22Rv1 (cell line): ENCODE measurements at regions not wholly inside any gene's neighbourhood (a gene's known extent, or its start where the extent isn't known, plus 50 kb on each side); places are given as distances from the start of the nearest gene placed in this dataset.

ENCODE experiments used
- H3K27ac ChIP-seq: fragments of 450-650 bp; 2 replicates; pipeline ENCODE4 v1.5.1; 2017
- ZFX ChIP-seq: fragments of 450-650 bp; IDR thresholded peaks from 2 replicates; pipeline ENCODE4 v1.6.1; 2017; ENCODE audit warnings: antibody characterized with exemption, borderline replicate concordance
- TF ChIP-seq, protein P1 (sequence below): fragments of 450-650 bp; IDR thresholded peaks from 2 replicates; pipeline ENCODE4 v1.5.1; 2017; ENCODE audit warnings: mild to moderate bottlenecking

DNA sequence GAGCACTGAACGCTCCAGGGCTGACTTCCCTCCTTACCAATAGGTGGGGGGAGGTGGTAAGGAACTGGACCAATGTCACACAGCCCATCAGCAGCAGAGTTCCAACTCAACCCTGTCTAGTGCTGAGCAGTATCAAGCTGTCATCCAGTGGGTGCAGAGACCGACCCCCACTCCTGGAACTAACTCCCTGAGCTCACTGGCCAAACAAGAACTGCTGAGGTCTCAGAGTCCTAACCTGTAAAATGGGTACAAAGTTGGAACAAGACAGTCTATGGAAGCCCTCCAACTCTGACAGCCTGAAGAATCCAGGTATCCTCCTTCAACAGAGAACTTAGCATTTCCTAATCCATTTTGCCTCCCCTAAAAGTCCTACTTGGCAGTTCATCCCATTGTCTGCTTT is 91.1 kb upstream of the CLMN start:
- TF ChIP-seq, protein P1, sequence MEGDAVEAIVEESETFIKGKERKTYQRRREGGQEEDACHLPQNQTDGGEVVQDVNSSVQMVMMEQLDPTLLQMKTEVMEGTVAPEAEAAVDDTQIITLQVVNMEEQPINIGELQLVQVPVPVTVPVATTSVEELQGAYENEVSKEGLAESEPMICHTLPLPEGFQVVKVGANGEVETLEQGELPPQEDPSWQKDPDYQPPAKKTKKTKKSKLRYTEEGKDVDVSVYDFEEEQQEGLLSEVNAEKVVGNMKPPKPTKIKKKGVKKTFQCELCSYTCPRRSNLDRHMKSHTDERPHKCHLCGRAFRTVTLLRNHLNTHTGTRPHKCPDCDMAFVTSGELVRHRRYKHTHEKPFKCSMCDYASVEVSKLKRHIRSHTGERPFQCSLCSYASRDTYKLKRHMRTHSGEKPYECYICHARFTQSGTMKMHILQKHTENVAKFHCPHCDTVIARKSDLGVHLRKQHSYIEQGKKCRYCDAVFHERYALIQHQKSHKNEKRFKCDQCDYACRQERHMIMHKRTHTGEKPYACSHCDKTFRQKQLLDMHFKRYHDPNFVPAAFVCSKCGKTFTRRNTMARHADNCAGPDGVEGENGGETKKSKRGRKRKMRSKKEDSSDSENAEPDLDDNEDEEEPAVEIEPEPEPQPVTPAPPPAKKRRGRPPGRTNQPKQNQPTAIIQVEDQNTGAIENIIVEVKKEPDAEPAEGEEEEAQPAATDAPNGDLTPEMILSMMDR: no peak
- TF ChIP-seq ZFX: no peak
- H3K27ac ChIP-seq: no peak overlapping the region

DNA sequence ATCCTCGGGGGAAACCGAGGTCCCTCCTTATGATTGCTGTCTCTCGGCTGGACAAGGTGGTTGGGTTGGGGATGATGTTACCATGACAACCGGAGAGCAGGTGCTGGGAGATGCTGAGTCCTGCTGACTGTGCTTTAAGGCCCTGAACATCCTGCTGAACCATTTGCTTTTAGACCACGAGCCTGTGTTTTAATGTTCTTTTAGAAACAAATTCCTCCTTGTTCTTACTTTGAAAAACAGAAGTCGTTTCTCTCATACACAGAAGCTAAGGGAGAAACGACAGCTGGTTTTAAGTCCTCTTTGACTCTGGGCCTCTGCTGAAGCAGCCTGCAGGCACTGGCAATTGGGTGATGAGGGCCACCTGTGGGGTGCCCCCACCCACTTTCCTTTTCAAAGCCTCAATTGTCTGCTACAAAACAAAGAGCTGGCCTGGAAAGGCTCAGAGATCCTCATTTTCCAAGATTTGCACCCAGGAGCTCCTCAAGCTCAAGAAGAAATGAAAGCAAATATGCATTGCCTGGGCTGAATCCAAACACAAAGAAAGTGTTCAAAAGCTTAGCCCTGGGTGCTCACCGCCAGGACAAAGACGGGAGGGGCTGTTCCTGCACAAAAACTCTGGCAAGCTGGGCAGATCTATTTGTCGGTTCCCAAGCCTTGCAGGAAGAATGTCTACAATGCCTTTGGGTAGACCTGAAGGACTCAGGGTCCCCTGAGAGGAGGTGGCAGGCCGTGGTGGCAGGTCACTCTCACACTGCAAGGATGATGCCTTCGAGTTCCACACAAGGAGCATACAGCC is 90.0 kb upstream of the CLMN start:
- H3K27ac ChIP-seq: no peak overlapping the region
- no peak for TF ChIP-seq ZFX
- TF ChIP-seq, protein P1: no peak

DNA sequence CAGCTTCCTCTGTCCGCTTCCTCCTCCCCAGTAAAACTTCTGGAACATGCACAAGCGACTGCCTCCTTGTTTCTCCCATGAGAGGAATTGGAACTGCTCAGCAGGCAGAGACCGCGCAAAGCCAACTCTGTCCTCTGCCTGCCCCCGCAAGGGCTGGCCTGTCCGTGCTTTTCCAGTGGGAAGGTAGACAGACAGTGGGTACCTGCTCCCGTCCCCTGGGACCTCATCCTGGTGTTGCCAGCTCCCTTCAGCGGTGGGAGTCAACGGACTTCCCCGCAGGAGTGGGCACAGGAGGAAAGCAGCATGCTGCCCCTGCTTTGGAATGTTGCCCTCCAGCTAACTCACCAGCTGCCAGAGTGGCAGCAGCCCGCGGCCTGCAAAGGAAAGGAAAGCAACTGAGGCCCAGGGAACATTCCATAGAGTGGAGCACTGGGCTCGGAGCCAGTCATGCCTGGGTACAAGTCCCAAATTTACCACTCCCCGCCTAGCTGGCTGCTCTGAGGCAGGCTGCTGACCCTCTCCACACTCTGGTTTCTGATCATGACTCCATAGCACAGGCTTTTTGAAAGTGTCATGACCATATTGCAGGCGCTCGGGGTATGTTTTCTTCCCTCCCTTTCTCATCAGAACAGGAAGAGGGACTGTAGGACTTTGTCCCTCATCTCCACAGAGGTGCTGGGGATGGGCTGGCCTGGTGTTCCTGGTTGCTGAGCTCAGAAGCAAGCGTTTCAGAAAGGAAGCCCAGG is 89.2 kb upstream of the CLMN start:
- no peak for TF ChIP-seq ZFX
- TF ChIP-seq, protein P1: no peak
- no peak overlapping the region for H3K27ac ChIP-seq

DNA sequence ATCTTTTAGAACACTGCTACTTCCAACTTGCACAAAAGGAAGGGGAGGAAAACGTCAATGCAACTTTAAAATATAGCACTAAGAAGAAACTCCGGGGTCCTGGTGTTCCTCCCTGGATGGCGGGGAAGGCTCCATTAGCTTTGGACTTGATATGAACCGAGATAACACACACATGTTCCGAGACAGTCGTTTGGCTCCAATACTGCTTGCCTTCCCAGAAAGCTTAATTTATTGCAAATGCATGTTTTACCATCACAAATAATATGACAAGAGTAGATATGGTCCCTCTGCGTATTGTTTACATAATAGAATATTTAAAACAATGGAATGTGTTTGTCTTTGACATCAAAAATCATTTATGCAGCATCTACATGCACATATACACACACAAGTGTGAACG is 87.6 kb upstream of the CLMN start:
- TF ChIP-seq, protein P1: no peak
- TF ChIP-seq ZFX: no peak
- H3K27ac ChIP-seq: no peak overlapping the region

DNA sequence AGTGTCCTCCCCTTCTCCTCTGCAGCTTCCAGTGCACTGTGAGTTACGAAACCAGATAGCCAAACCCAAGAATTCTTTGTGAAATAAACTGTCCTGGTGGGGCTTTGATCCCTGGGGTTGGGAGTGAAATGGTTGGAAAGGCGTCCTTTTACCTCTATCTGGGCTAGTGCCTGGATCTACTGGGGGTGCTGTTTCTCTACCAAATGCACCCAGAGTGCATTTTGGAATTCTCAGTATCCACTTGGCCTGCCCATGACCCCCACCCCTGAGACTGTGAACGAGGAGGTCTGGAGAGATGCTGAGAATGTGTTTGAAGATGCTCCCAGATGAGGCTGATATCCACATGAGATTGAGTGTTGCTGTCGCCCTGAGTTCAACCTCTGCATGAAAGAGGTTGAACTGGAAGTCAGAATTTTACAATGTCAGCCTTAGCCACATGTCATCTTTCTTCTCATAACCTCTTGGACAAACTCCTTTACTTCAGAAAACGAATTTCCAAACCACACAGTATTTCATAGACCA is 87.1 kb upstream of the CLMN start:
- H3K27ac ChIP-seq: no peak overlapping the region
- TF ChIP-seq, protein P1: no peak
- TF ChIP-seq ZFX: no peak

DNA sequence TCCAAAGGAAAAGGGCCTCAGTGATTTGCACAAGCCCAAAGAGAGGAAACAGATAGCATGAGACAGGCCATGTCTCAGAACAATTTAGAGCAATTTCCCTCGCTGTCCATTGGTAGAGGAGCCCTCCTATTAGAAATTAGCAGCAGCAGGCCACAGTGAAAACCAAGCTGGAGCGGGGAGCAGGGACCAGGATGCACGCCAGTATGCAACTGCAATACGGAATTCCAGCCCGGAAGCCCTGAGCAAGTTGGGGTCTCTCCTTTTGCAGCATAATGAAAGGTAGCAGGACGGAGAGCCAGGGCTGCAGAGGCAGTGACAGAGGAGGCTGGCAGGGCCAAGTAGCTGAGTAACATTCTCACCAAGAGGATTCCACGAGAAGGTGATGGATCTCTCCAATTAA is 84.9 kb upstream of the CLMN start:
- no peak overlapping the region for H3K27ac ChIP-seq
- TF ChIP-seq ZFX: no peak
- TF ChIP-seq, protein P1: no peak

DNA sequence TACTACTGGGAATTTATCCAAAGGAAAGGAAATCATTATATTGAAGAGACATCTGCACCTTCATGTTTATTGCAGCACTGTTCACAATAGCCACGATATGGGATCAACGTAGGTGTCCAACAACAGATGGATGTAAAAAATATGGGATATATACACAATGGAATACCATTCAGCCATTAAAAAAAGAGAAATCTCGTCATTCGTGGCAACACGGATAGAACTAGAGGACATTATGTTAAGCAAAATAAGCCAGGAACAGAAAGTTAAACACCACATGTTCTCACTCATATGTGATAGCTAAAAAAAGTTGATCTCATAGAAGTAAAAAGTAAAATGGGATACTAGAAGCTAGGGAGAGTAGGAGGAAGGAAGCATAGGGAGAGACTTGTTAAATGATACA is 82.9 kb upstream of the CLMN start:
- H3K27ac ChIP-seq: no peak overlapping the region
- TF ChIP-seq, protein P1: no peak
- TF ChIP-seq ZFX: no peak
